ENCODE measurements at regions not wholly inside any gene's neighbourhood (a gene's known extent, or its start where the extent isn't known, plus 50 kb on each side); places are given as distances from the start of the nearest gene placed in this dataset.

- Mint-ChIP-seq H3K9me3 (no peaks in the 10 kb centered on the region), H3K27ac (no peak overlapping the region), H3K36me3 (ENCODE audit: low read depth) (no peaks in the 10 kb centered on the region), H3K27me3 (no peaks in the 10 kb centered on the region), H3K4me1 (no peaks in the 10 kb centered on the region), H3K4me3 (no peak overlapping the region)
- ChIA-PET CTCF (no interaction called here), POLR2A (no interaction called here)
- DNase-seq: no peak
These were observed 115.5 kb upstream of the ADARB2 start for GRCh38 chr10:1852841-1853240.

- DNase-seq: no peak
- POLR2A ChIA-PET: no interaction called here
- Mint-ChIP-seq H3K27me3 (no peaks in the 10 kb centered on the region), H3K27ac (no peak overlapping the region), H3K9me3 (no peaks in the 10 kb centered on the region), H3K36me3 (ENCODE audit: low read depth) (no peaks in the 10 kb centered on the region), H3K4me1 (no peaks in the 10 kb centered on the region), H3K4me3 (no peak overlapping the region)
- CTCF ChIA-PET: no interaction called here
These were observed 114.4 kb upstream of the ADARB2 start for GRCh38 chr10:1851762-1852161.

- Mint-ChIP-seq H3K9me3 (no peaks in the 10 kb centered on the region), H3K27me3 (no peaks in the 10 kb centered on the region), H3K36me3 (ENCODE audit: low read depth) (no peaks in the 10 kb centered on the region), H3K4me1 (no peaks in the 10 kb centered on the region), H3K27ac (no peak overlapping the region), H3K4me3 (no peak overlapping the region)
- DNase-seq: no peak
- ChIA-PET POLR2A (no interaction called here), CTCF (no interaction called here)
These were observed 113.7 kb upstream of the ADARB2 start for GRCh38 chr10:1850971-1851527.

- no peak overlapping the region for H3K4me3 Mint-ChIP-seq
- H3K9me3 Mint-ChIP-seq: no peaks in the 10 kb centered on the region
- ChIA-PET POLR2A (no interaction called here), CTCF (no interaction called here)
- H3K4me1 Mint-ChIP-seq: no peaks in the 10 kb centered on the region
- no peaks in the 10 kb centered on the region for H3K36me3 Mint-ChIP-seq (ENCODE audit: low read depth)
- no peak for DNase-seq
- no peaks in the 10 kb centered on the region for H3K27me3 Mint-ChIP-seq
- no peak overlapping the region for H3K27ac Mint-ChIP-seq
These were observed 110.0 kb upstream of the ADARB2 start for GRCh38 chr10:1847361-1847760.

GRCh38 chr10:1846032-1846431 lies 108.7 kb upstream of the ADARB2 start:
- ChIA-PET POLR2A (no interaction called here), CTCF (no interaction called here)
- Mint-ChIP-seq H3K4me1 (no peaks in the 10 kb centered on the region), H3K27me3 (no peaks in the 10 kb centered on the region), H3K4me3 (no peak overlapping the region), H3K36me3 (ENCODE audit: low read depth) (no peaks in the 10 kb centered on the region), H3K27ac (no peak overlapping the region), H3K9me3 (peaks cover 3% of the 10 kb centered on the region)
- no peak for DNase-seq

GRCh38 chr10:1841759-1842158 lies 104.4 kb upstream of the ADARB2 start:
- Mint-ChIP-seq H3K4me3 (no peak overlapping the region), H3K27me3 (no peaks in the 10 kb centered on the region), H3K9me3 (peaks cover 3% of the 10 kb centered on the region), H3K27ac (no peak overlapping the region), H3K4me1 (no peaks in the 10 kb centered on the region), H3K36me3 (ENCODE audit: low read depth) (no peaks in the 10 kb centered on the region)
- no peak for DNase-seq
- CTCF ChIA-PET: no interaction called here
- POLR2A ChIA-PET: no interaction called here

- no peaks in the 10 kb centered on the region for H3K27me3 Mint-ChIP-seq
- H3K36me3 Mint-ChIP-seq (ENCODE audit: low read depth): no peaks in the 10 kb centered on the region
- H3K4me3 Mint-ChIP-seq: no peak overlapping the region
- ChIA-PET POLR2A (no interaction called here), CTCF (no interaction called here)
- H3K9me3 Mint-ChIP-seq: peaks cover 9% of the 10 kb centered on the region
- no peaks in the 10 kb centered on the region for H3K4me1 Mint-ChIP-seq
- DNase-seq: no peak
- no peak overlapping the region for H3K27ac Mint-ChIP-seq
These were observed 92.4 kb upstream of the ADARB2 start for GRCh38 chr10:1829712-1830111.

GRCh38 chr10:1824928-1825327 lies 87.6 kb upstream of the ADARB2 start:
- peaks cover 14% of the 10 kb centered on the region for H3K9me3 Mint-ChIP-seq
- DNase-seq: no peak
- H3K36me3 Mint-ChIP-seq (ENCODE audit: low read depth): no peaks in the 10 kb centered on the region
- no peak overlapping the region for H3K4me3 Mint-ChIP-seq
- ChIA-PET POLR2A (no interaction called here), CTCF (no interaction called here)
- no peaks in the 10 kb centered on the region for H3K27me3 Mint-ChIP-seq
- no peaks in the 10 kb centered on the region for H3K4me1 Mint-ChIP-seq
- H3K27ac Mint-ChIP-seq: no peak overlapping the region

GRCh38 chr10:1814556-1814955 lies 77.2 kb upstream of the ADARB2 start:
- no peak overlapping the region for H3K4me3 Mint-ChIP-seq
- ChIA-PET CTCF (no interaction called here), POLR2A (no interaction called here)
- H3K27me3 Mint-ChIP-seq: no peaks in the 10 kb centered on the region
- no peaks in the 10 kb centered on the region for H3K36me3 Mint-ChIP-seq (ENCODE audit: low read depth)
- DNase-seq: no peak
- no peak overlapping the region for H3K27ac Mint-ChIP-seq
- H3K9me3 Mint-ChIP-seq: peaks cover 7% of the 10 kb centered on the region
- no peaks in the 10 kb centered on the region for H3K4me1 Mint-ChIP-seq

- CTCF ChIA-PET: no interaction called here
These were observed 71.9 kb upstream of the ADARB2 start for GRCh38 chr10:1809139-1809741.

GRCh38 chr10:1807924-1808323 lies 70.6 kb upstream of the ADARB2 start:
- POLR2A ChIA-PET: no interaction called here
- H3K36me3 Mint-ChIP-seq (ENCODE audit: low read depth): no peaks in the 10 kb centered on the region
- H3K9me3 Mint-ChIP-seq: no peaks in the 10 kb centered on the region
- no peak for DNase-seq
- H3K27ac Mint-ChIP-seq: no peak overlapping the region
- no peaks in the 10 kb centered on the region for H3K4me1 Mint-ChIP-seq
- no peaks in the 10 kb centered on the region for H3K27me3 Mint-ChIP-seq
- H3K4me3 Mint-ChIP-seq: no peak overlapping the region
- CTCF ChIA-PET: no interaction called here

More at GRCh38 chr10:1809139-1809741, 71.9 kb upstream of the ADARB2 start:
- H3K27me3 Mint-ChIP-seq: no peaks in the 10 kb centered on the region
- POLR2A ChIA-PET: no interaction called here
- no peaks in the 10 kb centered on the region for H3K4me1 Mint-ChIP-seq
- DNase-seq: no peak
- H3K36me3 Mint-ChIP-seq (ENCODE audit: low read depth): no peaks in the 10 kb centered on the region
- H3K9me3 Mint-ChIP-seq: no peaks in the 10 kb centered on the region
- H3K27ac Mint-ChIP-seq: no peak overlapping the region
- no peak overlapping the region for H3K4me3 Mint-ChIP-seq

GRCh38 chr10:1807196-1807595 lies 69.9 kb upstream of the ADARB2 start:
- no peak for DNase-seq
- ChIA-PET POLR2A (no interaction called here), CTCF (no interaction called here)
- Mint-ChIP-seq H3K4me3 (no peak overlapping the region), H3K4me1 (peaks cover 5% of the 10 kb centered on the region), H3K27ac (no peak overlapping the region), H3K27me3 (no peaks in the 10 kb centered on the region), H3K36me3 (ENCODE audit: low read depth) (no peaks in the 10 kb centered on the region), H3K9me3 (no peaks in the 10 kb centered on the region)

GRCh38 chr10:1802413-1802812 lies 65.1 kb upstream of the ADARB2 start:
- Mint-ChIP-seq H3K27me3 (no peaks in the 10 kb centered on the region), H3K9me3 (no peaks in the 10 kb centered on the region), H3K4me3 (no peak overlapping the region), H3K27ac (no peak overlapping the region), H3K4me1 (peaks cover 5% of the 10 kb centered on the region), H3K36me3 (ENCODE audit: low read depth) (no peaks in the 10 kb centered on the region)
- ChIA-PET POLR2A (no interaction called here), CTCF (no interaction called here)
- DNase-seq: no peak

GRCh38 chr10:1788401-1788800 lies 51.1 kb upstream of the ADARB2 start:
- DNase-seq: no peak
- no peak overlapping the region for H3K27ac Mint-ChIP-seq
- H3K4me3 Mint-ChIP-seq: no peak overlapping the region
- CTCF ChIA-PET: no interaction called here
- no peaks in the 10 kb centered on the region for H3K4me1 Mint-ChIP-seq
- peaks cover under 1% of the 10 kb centered on the region for H3K9me3 Mint-ChIP-seq
- POLR2A ChIA-PET: no interaction called here
- no peaks in the 10 kb centered on the region for H3K36me3 Mint-ChIP-seq (ENCODE audit: low read depth)
- H3K27me3 Mint-ChIP-seq: peaks cover 4% of the 10 kb centered on the region

Measured in activated CD4-positive, alpha-beta T cell treated with anti-CD3 and anti-CD28 coated beads, Interleukin-2, amount 10 ng/mL, durations not matched to agents 7 days and 5 days (primary cell).